HG03060 (cell line): ENCODE measurements at regions not wholly inside any gene's neighbourhood (a gene's known extent, or its start where the extent isn't known, plus 50 kb on each side); places are given as distances from the start of the nearest gene placed in this dataset.

Source experiments
- ATAC-seq: cut with Tn5 transposase; IDR thresholded peaks from one replicate; pipeline ENCODE4 v1.9.1; 2021; ENCODE audit warnings: low read depth, moderate number of reproducible peaks; ENCODE audit not compliant: unreplicated experiment

GRCh38 chr2:176589825-176590440 is 320.7 kb downstream of the MTX2 start:
- ATAC-seq = no peak

- ATAC-seq = no peak
Measured at GRCh38 chr2:176592216-176592615, 323.0 kb downstream of the MTX2 start.

- ATAC-seq = no peak
Measured at GRCh38 chr2:176595986-176596385, 326.7 kb downstream of the MTX2 start.

GRCh38 chr2:176597916-176598315 is 328.7 kb downstream of the MTX2 start:
- ATAC-seq = no peak

- ATAC-seq = no peak
Measured at GRCh38 chr2:176598351-176598750, 329.1 kb downstream of the MTX2 start.

GRCh38 chr2:176599796-176600485 is 330.7 kb downstream of the MTX2 start:
- ATAC-seq = no peak

GRCh38 chr2:176601066-176601465 is 331.8 kb downstream of the MTX2 start:
- no peak for ATAC-seq

GRCh38 chr2:176612036-176612435 is 342.8 kb downstream of the MTX2 start:
- ATAC-seq = no peak

GRCh38 chr2:176612736-176613135 is 343.5 kb downstream of the MTX2 start:
- ATAC-seq = no peak

GRCh38 chr2:176613323-176613987 is 344.2 kb downstream of the MTX2 start:
- ATAC-seq = no peak

- ATAC-seq = no peak
Measured at GRCh38 chr2:176614049-176614448, 344.8 kb downstream of the MTX2 start.

GRCh38 chr2:176614930-176615329 is 345.7 kb downstream of the MTX2 start:
- ATAC-seq = no peak

GRCh38 chr2:176619504-176619903 is 350.3 kb downstream of the MTX2 start:
- no peak for ATAC-seq

- no peak for ATAC-seq
Measured at GRCh38 chr2:176621350-176621749, 352.1 kb downstream of the MTX2 start.

GRCh38 chr2:176622792-176623191 is 353.6 kb downstream of the MTX2 start:
- ATAC-seq = no peak

- no peak for ATAC-seq
Measured at GRCh38 chr2:176626796-176627195, 357.6 kb downstream of the MTX2 start.

GRCh38 chr2:176628438-176628837 is 359.2 kb downstream of the MTX2 start:
- no peak for ATAC-seq

GRCh38 chr2:176633754-176634153 is 364.5 kb downstream of the MTX2 start:
- ATAC-seq = no peak

- ATAC-seq = no peak
Measured at GRCh38 chr2:176636401-176636800, 367.2 kb downstream of the MTX2 start.

- ATAC-seq = no peak
Measured at GRCh38 chr2:176637142-176637485, 367.9 kb downstream of the MTX2 start.

GRCh38 chr2:176637486-176638166 is 368.4 kb downstream of the MTX2 start:
- ATAC-seq = peak; percentile 9
